Psoas muscle (tissue), 7 donors: ENCODE measurements at regions not wholly inside any gene's neighbourhood (a gene's known extent, or its start where the extent isn't known, plus 50 kb on each side); places are given as distances from the start of the nearest gene placed in this dataset.

ENCODE experiments used
- ATAC-seq, 4 donors: fragments of 200-7000 bp; cut with Tn5 transposase; one replicate each; pipeline ENCODE4 v1.9.1; 2020; ENCODE audit warnings: moderate library complexity in 3 of 4, mild to moderate bottlenecking in 2 of 4
- DNase-seq, 2 donors: peaks; one replicate each; pipeline ENCODE4 v3.0.0-alpha.2; 2020
- H3K27ac ChIP-seq: fragments of 200-600 bp; one replicate; pipeline ENCODE4 v1.8.0; 2022
- H3K27me3 ChIP-seq, 3 donors: fragments of 200-600 bp in 1 of 3; one replicate each; pipeline versions ENCODE4 v1.6.1 to v1.8.0; 2013 to 2022; ENCODE audit warnings: low read length in 2 of 3, mild to moderate bottlenecking in 2 of 3, moderate library complexity in 1 of 3; ENCODE audit not compliant: insufficient read depth in 3 of 3
- H3K36me3 ChIP-seq, 2 donors: fragments of 200-600 bp in 1 of 2; one replicate each; pipeline versions ENCODE4 v1.6.1 to v1.8.0; 2013 to 2022; ENCODE audit warnings: low read depth in 1 of 2, mild to moderate bottlenecking in 1 of 2, moderate library complexity in 1 of 2; ENCODE audit not compliant: insufficient read depth in 1 of 2
- H3K4me1 ChIP-seq: fragments of 200-600 bp; one replicate; pipeline ENCODE4 v1.8.0; 2022
- H3K4me3 ChIP-seq: fragments of 200-600 bp; one replicate; pipeline ENCODE4 v1.8.0; 2022; ENCODE audit warnings: mild to moderate bottlenecking
- H3K9me3 ChIP-seq: fragments of 200-600 bp; one replicate; pipeline ENCODE4 v1.8.0; 2022
- CTCF ChIP-seq: fragments of 200-600 bp; IDR thresholded peaks from one replicate; pipeline ENCODE4 v1.8.0; 2022; ENCODE audit warnings: antibody characterized with exemption
- WGBS, 3 donors: extraction: QIAGEN DNeasy Blood & Tissue Kit; methylation state at CpG; one replicate each; pipeline versions ENCODE4 v1.1.6 to v1.1.7; 2013; 5-methylcytosine and 5-hydroxymethylcytosine counted together
- intact Hi-C, 2 donors: fragments of 100-400 bp; cut with DNase I; formaldehyde crosslinking; loops; one replicate each; pipeline versions ENCODE4 v1.11.0 to v1.14.2; 2022
- donor health status: healthy with polysubstance abuse.
- donor health status: DM: no; HTN: no; CAD: no; lungs with moderate emphysema.
- donor health status: Bipolar disorder and iron deficiency.
- donor health status: healthy.
- donor health status: DM: yes; HTN: yes; CAD: no.
- donor health status: DM: no; HTN: no; CAD: no.
- donor health status: DM: yes; HTN: yes; CAD: no.

DNA sequence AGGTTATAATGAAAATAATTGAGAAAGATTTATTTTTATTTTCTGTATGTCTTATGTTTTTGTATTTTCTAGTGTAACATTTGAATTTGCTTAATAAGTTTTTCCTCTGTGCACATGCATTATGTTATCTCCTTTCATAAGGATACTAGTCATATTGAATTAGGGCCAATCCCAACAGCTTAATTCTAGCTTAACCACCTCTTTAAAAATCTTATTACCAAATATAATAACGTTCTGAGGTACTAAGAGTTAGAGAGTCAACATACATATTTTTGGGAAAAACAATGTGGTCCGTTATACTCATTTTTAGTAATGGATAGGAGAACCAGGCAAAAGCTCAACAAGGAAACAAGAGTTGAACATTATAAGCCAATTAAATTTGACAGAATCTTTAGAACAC, 845.6 kb upstream of the SEL1L start:
- intact Hi-C loops: no loop called here
- 69 to 77% (median 74%) methylated on average over 2 of the region's 2 CpGs for WGBS, 3 donors
- Histone ChIP-seq H3K9me3 (peaks cover 8% of the 10 kb centered on the region), H3K27me3 (no peaks in the 10 kb centered on the region), H3K36me3 (no peaks in the 10 kb centered on the region), H3K4me3 (no peak overlapping the region), H3K4me1 (no peaks in the 10 kb centered on the region), H3K27ac (no peak overlapping the region)
- no peak for DNase-seq
- no peak for TF ChIP-seq CTCF
- no peak for ATAC-seq

- ATAC-seq: no peak
- Histone ChIP-seq H3K4me1 (no peaks in the 10 kb centered on the region), H3K9me3 (peaks cover 4% of the 10 kb centered on the region), H3K4me3 (no peak overlapping the region), H3K36me3 (no peaks in the 10 kb centered on the region), H3K27me3 (no peaks in the 10 kb centered on the region), H3K27ac (no peak overlapping the region)
- TF ChIP-seq CTCF: no peak
- intact Hi-C loops: no loop called here
- DNase-seq: no peak
Observed at GRCh38 chr14:82385048-82385447, 851.4 kb upstream of the SEL1L start.

DNA sequence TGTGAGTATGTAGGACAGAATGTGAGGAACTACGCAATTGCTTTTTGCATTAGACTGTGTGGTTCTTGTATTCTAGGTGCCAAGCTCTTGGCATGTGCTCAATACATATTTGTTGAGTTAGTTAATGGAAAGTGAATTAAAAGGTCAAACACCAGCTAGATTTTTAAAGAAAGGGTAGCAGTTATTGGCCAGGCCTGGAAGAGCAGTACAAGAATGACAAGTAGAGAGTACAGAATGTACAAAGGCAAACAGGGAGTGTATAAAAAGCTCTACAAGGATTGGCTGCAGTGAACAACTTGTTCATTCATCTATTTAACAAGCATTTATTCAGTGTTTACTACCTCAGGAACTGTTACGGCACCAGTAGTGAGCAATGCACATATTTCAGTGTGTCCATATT, 854.0 kb upstream of the SEL1L start:
- ATAC-seq (no peak), DNase-seq (no peak)
- Histone ChIP-seq H3K27me3 (no peaks in the 10 kb centered on the region), H3K27ac (no peak overlapping the region), H3K36me3 (no peaks in the 10 kb centered on the region), H3K9me3 (no peaks in the 10 kb centered on the region), H3K4me1 (no peaks in the 10 kb centered on the region), H3K4me3 (no peak overlapping the region)
- intact Hi-C loops: no loop called here
- 86 to 91% (median 87%) methylated on average over 2 of the region's 2 CpGs for WGBS, 3 donors
- TF ChIP-seq CTCF: no peak

GRCh38 chr14:82388488-82388887, 854.8 kb upstream of the SEL1L start:
- Histone ChIP-seq H3K36me3 (no peaks in the 10 kb centered on the region), H3K9me3 (no peaks in the 10 kb centered on the region), H3K4me3 (no peak overlapping the region), H3K27ac (no peak overlapping the region), H3K27me3 (no peaks in the 10 kb centered on the region), H3K4me1 (no peaks in the 10 kb centered on the region)
- TF ChIP-seq CTCF: no peak
- WGBS, 3 donors: 61 to 68% (median 63%) methylated on average over 4 of the region's 4 CpGs
- intact Hi-C loops: no loop called here
- DNase-seq (no peak), ATAC-seq (no peak)

DNA sequence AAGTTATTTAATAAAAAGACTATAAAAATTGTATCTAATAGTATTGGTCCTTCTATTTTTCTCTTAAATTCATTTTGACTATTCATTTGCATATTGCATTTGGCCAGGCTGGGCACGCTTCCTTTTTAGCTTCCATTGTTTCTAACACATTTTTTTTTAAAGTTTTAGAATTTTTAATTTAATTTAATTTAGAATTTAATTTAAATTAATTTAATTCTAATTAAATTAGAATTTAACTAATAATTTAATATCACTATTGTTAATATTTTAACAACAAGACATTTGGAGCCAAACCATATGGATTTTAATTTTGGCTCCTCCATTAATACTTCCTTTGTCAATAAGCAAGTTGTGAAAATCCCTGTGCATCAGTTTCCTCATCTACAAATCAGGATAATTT, 856.9 kb upstream of the SEL1L start:
- 83 to 92% (median 91%) methylated on average over 1 of the region's 1 CpG for WGBS, 3 donors
- DNase-seq (no peak), ATAC-seq (no peak)
- no peak for TF ChIP-seq CTCF
- no peak overlapping the region for H3K4me3 ChIP-seq
- H3K9me3 ChIP-seq: no peaks in the 10 kb centered on the region
- H3K4me1 ChIP-seq: no peaks in the 10 kb centered on the region
- intact Hi-C loops: no loop called here
- no peak overlapping the region for H3K27ac ChIP-seq
- H3K36me3 ChIP-seq: no peaks in the 10 kb centered on the region
- no peaks in the 10 kb centered on the region for H3K27me3 ChIP-seq
